HepG2 (cell line): ENCODE measurements at regions not wholly inside any gene's neighbourhood (a gene's known extent, or its start where the extent isn't known, plus 50 kb on each side); places are given as distances from the start of the nearest gene placed in this dataset.

Experiments used
- ATAC-seq: fragments of 200-7000 bp; cut with Tn5 transposase; 3 replicates; pipeline ENCODE4 v1.9.1; 2020; ENCODE audit warnings: mild to moderate bottlenecking, moderate library complexity
- BruUV-seq: library from RNA; stranded (reverse); fragments of 400-500 nt; replicated peaks from 2 replicates; lab custom pipeline; 2021; lab: Mats Ljungman, UMichigan
- CTCF ChIA-PET: fragments of 300-600 bp; formaldehyde crosslinking; extraction: SDS; loops from one replicate; lab custom pipeline; 2021; ENCODE audit warnings: low total read pairs, inconsistent platforms, low intra/inter-chr PET ratio; lab: Yijun Ruan, JAX
- POLR2A ChIA-PET: fragments of 350-600 bp; sonication (Branson Sonifier 250); formaldehyde crosslinking; loops from one replicate; lab custom pipeline; 2020; ENCODE audit warnings: antibody characterized with exemption, inconsistent platforms; lab: Yijun Ruan, JAX
- DNase-seq: peaks from one replicate; pipeline ENCODE4 v3.0.0-alpha.2; 2015; ENCODE audit warnings: low spot score
- FAIRE-seq: peaks from 3 replicates; lab custom pipeline; 2011; peaks lifted over from hg19 to GRCh38; lab: Jason Lieb, UNC
- H2AFZ ChIP-seq: one replicate; pipeline ENCODE4 v1.6.1; 2011; ENCODE audit warnings: low read length, inconsistent platforms
- H3K27ac ChIP-seq: fragments of 300-600 bp; 3 replicates; pipeline ENCODE4 v1.8.0; 2011; ENCODE audit warnings: mixed run types, mild to moderate bottlenecking, mixed read lengths, low read length, inconsistent platforms; ENCODE audit not compliant: insufficient read depth; ENCODE audit errors: extremely low read length
- H3K27me3 ChIP-seq, 2 experiments: fragments of 200-600 bp in 1 of 2; 2 replicates in 1 of 2; 3 replicates in 1 of 2; pipeline versions ENCODE4 v1.6.0 to v1.8.0; 2011; ENCODE audit warnings: low read length in 2 of 2, mild to moderate bottlenecking in 2 of 2, moderate library complexity in 2 of 2, inconsistent platforms in 1 of 2; ENCODE audit not compliant: insufficient read depth in 2 of 2, control insufficient read depth in 1 of 2
- H3K36me3 ChIP-seq, 2 experiments: fragments of 200-600 bp in 1 of 2; replicated peaks in 1 of 2; 2 replicates in 1 of 2; 3 replicates in 1 of 2; pipeline versions ENCODE4 v1.5.1 to v1.8.0; 2011; ENCODE audit warnings: low read length in 2 of 2, inconsistent platforms in 1 of 2; ENCODE audit not compliant: insufficient read depth in 2 of 2, control insufficient read depth in 1 of 2
- H3K4me1 ChIP-seq: 2 replicates; pipeline ENCODE4 v1.5.1; 2012; ENCODE audit warnings: low read length, inconsistent platforms; ENCODE audit not compliant: insufficient read depth
- H3K4me2 ChIP-seq: 2 replicates; pipeline ENCODE4 v1.6.0; 2011; ENCODE audit warnings: low read depth, low read length, inconsistent platforms
- H3K4me3 ChIP-seq, 3 experiments: fragments of 200-600 bp in 1 of 3; sonication (generic), shearing (Covaris generic) in 1 of 3; replicated peaks in 1 of 3; 2 replicates each; pipeline ENCODE4 v1.5.1; 2011 to 2016; ENCODE audit warnings: low read length in 3 of 3, inconsistent platforms in 2 of 3, low read depth in 2 of 3, mild to moderate bottlenecking in 2 of 3, control low read depth in 1 of 3, mixed read lengths in 1 of 3; ENCODE audit not compliant: insufficient read depth in 1 of 3
- H3K79me2 ChIP-seq: one replicate; pipeline ENCODE4 v1.6.1; 2011; ENCODE audit warnings: low read length, inconsistent platforms; ENCODE audit not compliant: insufficient read depth
- H3K9ac ChIP-seq: 2 replicates; pipeline ENCODE4 v1.6.0; 2011; ENCODE audit warnings: mild to moderate bottlenecking, low read depth, low read length, inconsistent platforms; ENCODE audit not compliant: insufficient read depth
- H3K9me3 ChIP-seq: 2 replicates; pipeline ENCODE4 v1.5.1; 2012; ENCODE audit warnings: mild to moderate bottlenecking, low read length
- H4K20me1 ChIP-seq: 2 replicates; pipeline ENCODE4 v1.6.0; 2011; ENCODE audit warnings: inconsistent platforms, mild to moderate bottlenecking, low read length, moderate library complexity; ENCODE audit not compliant: insufficient read depth
- BRD4 ChIP-seq: sonication (generic); formaldehyde crosslinking; IDR thresholded peaks from 2 replicates; pipeline ENCODE4 v1.4.0; 2020; ENCODE audit warnings: missing genetic modification reagents
- ELF1 ChIP-seq: sonication (generic); formaldehyde crosslinking; IDR thresholded peaks from 2 replicates; pipeline ENCODE4 v1.4.0; 2020; ENCODE audit warnings: missing genetic modification reagents
- ZNF430 ChIP-seq: sonication (generic); formaldehyde crosslinking; IDR thresholded peaks from 2 replicates; pipeline ENCODE4 v1.9.0; 2021; ENCODE audit warnings: mild to moderate bottlenecking, missing genetic modification reagents
- WGBS: methylation state at CpG from one replicate; pipeline ENCODE4 v1.1.6; 2017; ENCODE audit warnings: low lambda C conversion rate; 5-methylcytosine and 5-hydroxymethylcytosine counted together
- in situ Hi-C: cut with HindIII; loops from 2 replicates; pipeline ENCODE4 v1.10.0; 2017; ENCODE audit warnings: low pct_unique_long_range_greater_than_20kb; ENCODE audit not compliant: extremely low pct_ligation_motif_present
- intact Hi-C: fragments of 100-400 bp; cut with micrococcal nuclease; formaldehyde crosslinking; loops from one replicate; pipeline ENCODE4 v1.10.0; 2022; ENCODE audit not compliant: unreplicated experiment
- TF ChIP-seq, protein P1 (sequence below): sonication (generic); formaldehyde crosslinking; IDR thresholded peaks from 2 replicates; pipeline ENCODE4 v1.4.0; 2020; ENCODE audit warnings: missing genetic modification reagents
- TF ChIP-seq, protein P2 (sequence below): sonication (generic); formaldehyde crosslinking; IDR thresholded peaks from 2 replicates; pipeline ENCODE4 v1.5.1; 2020; ENCODE audit warnings: missing genetic modification reagents, mild to moderate bottlenecking, borderline replicate concordance
- TF ChIP-seq, protein P3 (sequence below): sonication (generic); formaldehyde crosslinking; IDR thresholded peaks from 2 replicates; pipeline ENCODE4 v1.8.1; 2023; ENCODE audit warnings: mild to moderate bottlenecking, moderate library complexity, missing genetic modification reagents
- TF ChIP-seq, protein P4 (sequence below): sonication (generic); formaldehyde crosslinking; IDR thresholded peaks from 2 replicates; pipeline ENCODE4 v1.8.1; 2023; ENCODE audit warnings: missing genetic modification reagents, inconsistent platforms, borderline replicate concordance

DNA sequence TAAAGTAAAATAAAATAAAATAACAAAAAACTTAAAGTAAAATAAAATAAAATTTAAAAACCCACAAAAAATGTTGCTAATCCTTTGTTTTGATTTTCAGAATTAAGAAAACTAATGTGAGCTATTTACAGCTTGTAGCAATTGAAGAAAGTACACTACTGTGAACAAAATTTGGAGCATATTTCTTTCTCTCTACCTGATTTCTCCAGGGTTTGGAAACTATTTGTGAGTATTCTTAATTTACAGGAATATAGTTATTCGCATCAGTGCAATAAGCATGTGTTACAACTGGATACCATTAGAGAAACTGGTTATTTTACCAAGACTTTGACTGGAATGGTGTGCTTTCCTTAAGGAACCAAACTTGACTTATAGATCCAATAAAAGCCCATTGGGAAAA lies 86.1 kb upstream of the CNOT2 start (continued):
- TF ChIP-seq, protein P1, sequence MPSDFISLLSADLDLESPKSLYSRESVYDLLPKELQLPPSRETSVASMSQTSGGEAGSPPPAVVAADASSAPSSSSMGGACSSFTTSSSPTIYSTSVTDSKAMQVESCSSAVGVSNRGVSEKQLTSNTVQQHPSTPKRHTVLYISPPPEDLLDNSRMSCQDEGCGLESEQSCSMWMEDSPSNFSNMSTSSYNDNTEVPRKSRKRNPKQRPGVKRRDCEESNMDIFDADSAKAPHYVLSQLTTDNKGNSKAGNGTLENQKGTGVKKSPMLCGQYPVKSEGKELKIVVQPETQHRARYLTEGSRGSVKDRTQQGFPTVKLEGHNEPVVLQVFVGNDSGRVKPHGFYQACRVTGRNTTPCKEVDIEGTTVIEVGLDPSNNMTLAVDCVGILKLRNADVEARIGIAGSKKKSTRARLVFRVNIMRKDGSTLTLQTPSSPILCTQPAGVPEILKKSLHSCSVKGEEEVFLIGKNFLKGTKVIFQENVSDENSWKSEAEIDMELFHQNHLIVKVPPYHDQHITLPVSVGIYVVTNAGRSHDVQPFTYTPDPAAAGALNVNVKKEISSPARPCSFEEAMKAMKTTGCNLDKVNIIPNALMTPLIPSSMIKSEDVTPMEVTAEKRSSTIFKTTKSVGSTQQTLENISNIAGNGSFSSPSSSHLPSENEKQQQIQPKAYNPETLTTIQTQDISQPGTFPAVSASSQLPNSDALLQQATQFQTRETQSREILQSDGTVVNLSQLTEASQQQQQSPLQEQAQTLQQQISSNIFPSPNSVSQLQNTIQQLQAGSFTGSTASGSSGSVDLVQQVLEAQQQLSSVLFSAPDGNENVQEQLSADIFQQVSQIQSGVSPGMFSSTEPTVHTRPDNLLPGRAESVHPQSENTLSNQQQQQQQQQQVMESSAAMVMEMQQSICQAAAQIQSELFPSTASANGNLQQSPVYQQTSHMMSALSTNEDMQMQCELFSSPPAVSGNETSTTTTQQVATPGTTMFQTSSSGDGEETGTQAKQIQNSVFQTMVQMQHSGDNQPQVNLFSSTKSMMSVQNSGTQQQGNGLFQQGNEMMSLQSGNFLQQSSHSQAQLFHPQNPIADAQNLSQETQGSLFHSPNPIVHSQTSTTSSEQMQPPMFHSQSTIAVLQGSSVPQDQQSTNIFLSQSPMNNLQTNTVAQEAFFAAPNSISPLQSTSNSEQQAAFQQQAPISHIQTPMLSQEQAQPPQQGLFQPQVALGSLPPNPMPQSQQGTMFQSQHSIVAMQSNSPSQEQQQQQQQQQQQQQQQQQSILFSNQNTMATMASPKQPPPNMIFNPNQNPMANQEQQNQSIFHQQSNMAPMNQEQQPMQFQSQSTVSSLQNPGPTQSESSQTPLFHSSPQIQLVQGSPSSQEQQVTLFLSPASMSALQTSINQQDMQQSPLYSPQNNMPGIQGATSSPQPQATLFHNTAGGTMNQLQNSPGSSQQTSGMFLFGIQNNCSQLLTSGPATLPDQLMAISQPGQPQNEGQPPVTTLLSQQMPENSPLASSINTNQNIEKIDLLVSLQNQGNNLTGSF (CRISPR knock-in tag) = no peak
- TF ChIP-seq, protein P2, sequence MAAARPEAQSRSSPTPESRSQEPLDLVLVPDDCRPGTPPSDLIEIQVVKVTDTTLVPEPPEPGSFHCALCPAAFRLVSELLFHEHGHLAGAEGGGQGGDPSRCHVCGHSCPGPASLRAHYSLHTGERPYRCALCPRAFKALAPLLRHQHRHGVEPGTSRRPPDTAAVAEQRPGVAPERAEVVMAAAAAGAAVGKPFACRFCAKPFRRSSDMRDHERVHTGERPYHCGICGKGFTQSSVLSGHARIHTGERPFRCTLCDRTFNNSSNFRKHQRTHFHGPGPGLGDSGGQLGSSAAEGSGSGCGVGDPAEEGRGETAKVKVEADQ = no peak

DNA sequence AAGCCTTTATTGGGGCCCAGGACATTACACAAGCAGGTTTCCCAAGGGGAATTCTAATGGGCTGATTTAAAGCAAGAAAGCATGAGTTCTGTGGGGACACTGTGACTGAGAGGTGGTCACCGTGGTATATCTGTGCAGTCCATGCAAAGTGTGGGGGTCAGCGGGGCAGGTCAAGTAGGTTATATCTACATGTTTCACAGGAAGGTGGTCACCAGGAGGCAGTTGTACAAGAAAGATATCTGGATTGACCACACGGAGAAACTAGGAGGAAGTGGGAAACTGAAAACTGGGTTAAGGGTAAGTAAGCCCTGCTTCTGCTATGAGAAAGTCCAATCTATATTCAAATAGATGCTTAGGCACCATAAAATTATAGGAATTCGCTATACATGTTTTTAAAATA lies 77.8 kb upstream of the CNOT2 start:
- Histone ChIP-seq H3K9me3 (peaks cover 8% of the 10 kb centered on the region), H3K4me2 (no peak overlapping the region), H3K36me3 (no peaks in the 10 kb centered on the region), H3K9ac (no peak overlapping the region), H4K20me1 (no peaks in the 10 kb centered on the region), H3K4me1 (no peaks in the 10 kb centered on the region), H3K27me3 (no peaks in the 10 kb centered on the region), H2AFZ (no peak overlapping the region), H3K79me2 (no peaks in the 10 kb centered on the region), H3K27ac (no peak overlapping the region), H3K4me3 (no peak overlapping the region)
- ATAC-seq = no peak
- no peak for DNase-seq
- CTCF ChIA-PET = no interaction called here
- intact Hi-C loops = no loop called here
- WGBS = 3% methylated on average over 4 of the region's 4 CpGs
- in situ Hi-C loops = no loop called here
- POLR2A ChIA-PET = no interaction called here
- no peak for TF ChIP-seq ZNF430 (CRISPR knock-in tag)
- TF ChIP-seq, protein P3, sequence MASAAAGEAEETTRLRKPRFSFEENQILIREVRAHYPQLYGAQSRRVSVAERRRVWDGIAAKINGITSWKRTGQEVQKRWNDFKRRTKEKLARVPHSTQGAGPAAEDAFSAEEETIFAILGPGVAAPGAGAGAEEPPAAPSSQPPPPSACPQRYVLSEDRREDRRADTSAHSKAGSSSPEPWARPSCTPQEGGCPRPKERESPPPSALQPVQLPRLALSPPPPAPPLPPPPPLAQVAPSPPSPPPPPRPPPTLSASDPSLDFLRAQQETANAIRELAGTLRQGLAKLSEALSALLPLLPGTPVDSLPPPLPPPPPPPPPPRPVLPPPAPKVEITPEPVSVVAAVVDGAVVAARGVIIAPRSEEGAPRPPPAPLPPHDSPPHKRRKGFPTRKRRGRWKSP (CRISPR knock-in tag) = no peak
- no peak for TF ChIP-seq BRD4
- TF ChIP-seq ELF1 (CRISPR knock-in tag) = no peak
- TF ChIP-seq, protein P4, sequence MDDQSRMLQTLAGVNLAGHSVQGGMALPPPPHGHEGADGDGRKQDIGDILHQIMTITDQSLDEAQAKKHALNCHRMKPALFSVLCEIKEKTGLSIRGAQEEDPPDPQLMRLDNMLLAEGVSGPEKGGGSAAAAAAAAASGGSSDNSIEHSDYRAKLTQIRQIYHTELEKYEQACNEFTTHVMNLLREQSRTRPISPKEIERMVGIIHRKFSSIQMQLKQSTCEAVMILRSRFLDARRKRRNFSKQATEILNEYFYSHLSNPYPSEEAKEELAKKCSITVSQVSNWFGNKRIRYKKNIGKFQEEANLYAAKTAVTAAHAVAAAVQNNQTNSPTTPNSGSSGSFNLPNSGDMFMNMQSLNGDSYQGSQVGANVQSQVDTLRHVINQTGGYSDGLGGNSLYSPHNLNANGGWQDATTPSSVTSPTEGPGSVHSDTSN (CRISPR knock-in tag) = no peak
- no TSS peak for BruUV-seq
- no peak for FAIRE-seq
